Activated naive CD4-positive, alpha-beta T cell treated with Interleukin-2 at 50 U/mL for 16 hours (primary cell): ENCODE measurements at regions not wholly inside any gene's neighbourhood (a gene's known extent, or its start where the extent isn't known, plus 50 kb on each side); places are given as distances from the start of the nearest gene placed in this dataset.

Source experiments
- DNase-seq: peaks from one replicate; pipeline ENCODE4 v3.0.0-alpha.2; 2020

GRCh38 chr9:28799876-28800275, 1226.6 kb upstream of the C9orf72 start:
- no peak for DNase-seq

- DNase-seq: no peak
These were observed 1228.0 kb upstream of the C9orf72 start for GRCh38 chr9:28801144-28801799.

- DNase-seq: no peak
These were observed 1231.9 kb upstream of the C9orf72 start for GRCh38 chr9:28805197-28805596.

- no peak for DNase-seq
These were observed 1234.8 kb upstream of the C9orf72 start for GRCh38 chr9:28808042-28808441.

- DNase-seq: no peak
These were observed 1237.3 kb upstream of the C9orf72 start for GRCh38 chr9:28810388-28811075.

GRCh38 chr9:28820741-28821140, 1247.5 kb upstream of the C9orf72 start:
- DNase-seq: no peak

- DNase-seq: no peak
These were observed 1248.0 kb upstream of the C9orf72 start for GRCh38 chr9:28821240-28821639.

GRCh38 chr9:28824432-28824963, 1251.2 kb upstream of the C9orf72 start:
- DNase-seq: no peak

- no peak for DNase-seq
These were observed 1259.0 kb upstream of the C9orf72 start for GRCh38 chr9:28832168-28832770.

- no peak for DNase-seq
These were observed 1260.9 kb upstream of the C9orf72 start for GRCh38 chr9:28834156-28834555.

GRCh38 chr9:28839778-28840430, 1266.6 kb upstream of the C9orf72 start:
- DNase-seq: no peak

GRCh38 chr9:28841775-28842174, 1268.5 kb upstream of the C9orf72 start:
- no peak for DNase-seq

GRCh38 chr9:28847331-28847730, 1274.0 kb upstream of the C9orf72 start:
- DNase-seq: no peak

- DNase-seq: no peak
These were observed 1275.4 kb upstream of the C9orf72 start for GRCh38 chr9:28848671-28849070.

- no peak for DNase-seq
These were observed 1280.2 kb upstream of the C9orf72 start for GRCh38 chr9:28853477-28853876.

- DNase-seq: no peak
These were observed 1293.7 kb upstream of the C9orf72 start for GRCh38 chr9:28866951-28867350.

GRCh38 chr9:28868228-28868990, 1295.1 kb upstream of the C9orf72 start:
- DNase-seq: no peak

GRCh38 chr9:28882529-28882928, 1309.2 kb upstream of the C9orf72 start:
- DNase-seq: no peak

- no peak for DNase-seq
These were observed 1310.0 kb upstream of the C9orf72 start for GRCh38 chr9:28883234-28883633.

- DNase-seq: no peak
These were observed 1314.1 kb upstream of the C9orf72 start for GRCh38 chr9:28887188-28887884.

GRCh38 chr9:28888806-28889205, 1315.5 kb upstream of the C9orf72 start:
- DNase-seq: no peak

GRCh38 chr9:28892538-28892937, 1319.3 kb upstream of the C9orf72 start:
- no peak for DNase-seq
